VCaP (cell line): ENCODE measurements at regions not wholly inside any gene's neighbourhood (a gene's known extent, or its start where the extent isn't known, plus 50 kb on each side); places are given as distances from the start of the nearest gene placed in this dataset.

Experiments used
- H3K27ac ChIP-seq: fragments of 450-650 bp; 2 replicates; pipeline ENCODE4 v1.5.1; 2017
- CTCF ChIP-seq: fragments of 450-650 bp; conservative IDR thresholded peaks from 2 replicates; pipeline ENCODE4 v1.5.1; 2017; ENCODE audit warnings: mild to moderate bottlenecking, moderate library complexity

- no peak overlapping the region for H3K27ac ChIP-seq
- TF ChIP-seq CTCF, result no peak
Observed at GRCh38 chr1:70874063-70874462, 173.6 kb downstream of the PTGER3 start.

- H3K27ac ChIP-seq, result no peak overlapping the region
- TF ChIP-seq CTCF, result no peak
Observed at GRCh38 chr1:70874818-70875217, 172.8 kb downstream of the PTGER3 start.

DNA sequence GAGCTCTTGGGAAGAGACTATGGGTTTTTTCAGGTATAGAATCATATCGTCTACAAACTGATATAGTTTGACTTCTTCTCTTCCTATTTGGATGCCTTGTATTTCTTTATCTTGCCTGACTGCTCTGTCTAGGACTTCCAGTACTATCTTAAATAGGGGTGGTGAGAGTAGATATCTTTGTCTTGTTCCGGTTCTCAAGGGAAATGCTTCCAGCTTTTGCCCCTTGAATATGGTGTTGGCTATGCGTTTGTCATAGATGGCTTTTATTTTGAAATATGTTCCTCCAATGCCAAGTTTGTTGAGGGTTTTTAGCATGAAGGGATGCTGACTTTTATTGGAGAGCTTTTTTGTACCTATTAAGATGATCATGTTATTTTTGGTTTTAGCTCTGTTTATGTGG lies 170.3 kb downstream of the PTGER3 start:
- H3K27ac ChIP-seq, result no peak overlapping the region
- TF ChIP-seq CTCF, result no peak

GRCh38 chr1:70887936-70888335 lies 159.7 kb downstream of the PTGER3 start:
- no peak overlapping the region for H3K27ac ChIP-seq
- TF ChIP-seq CTCF, result no peak

- TF ChIP-seq CTCF, result no peak
- H3K27ac ChIP-seq, result no peak overlapping the region
Observed at GRCh38 chr1:70888722-70889121, 158.9 kb downstream of the PTGER3 start.

DNA sequence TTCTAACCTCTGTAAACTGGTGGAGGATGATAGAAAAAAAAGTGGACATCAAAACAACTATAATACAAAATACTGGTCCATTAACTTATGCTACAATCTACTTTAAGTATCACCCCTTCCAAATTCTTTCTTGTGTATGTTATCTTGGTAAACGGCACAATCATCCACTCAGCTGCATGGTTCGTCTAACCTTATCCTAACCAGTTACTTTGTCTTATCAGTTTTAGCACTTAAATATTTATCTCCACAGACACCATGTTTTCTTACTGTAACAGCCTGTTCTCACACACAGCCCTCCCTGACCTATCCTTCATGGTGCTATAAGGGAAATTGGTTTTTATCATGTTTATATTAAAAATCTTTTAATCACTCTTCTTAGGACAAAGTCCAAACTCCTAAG lies 157.2 kb downstream of the PTGER3 start:
- no peak overlapping the region for H3K27ac ChIP-seq
- TF ChIP-seq CTCF, result no peak

- TF ChIP-seq CTCF, result no peak
- H3K27ac ChIP-seq, result no peak overlapping the region
Observed at GRCh38 chr1:70891051-70891843, 156.4 kb downstream of the PTGER3 start.
